Spleen (tissue), 7 donors: ENCODE measurements at regions not wholly inside any gene's neighbourhood (a gene's known extent, or its start where the extent isn't known, plus 50 kb on each side); places are given as distances from the start of the nearest gene placed in this dataset.

ENCODE experiments used
- CTCF ChIP-seq, 11 experiments: fragments of 200-600 bp in 7 of 11; fragments of 450-650 bp in 4 of 11; sonication (generic) in 4 of 11; IDR thresholded peaks in 8 of 11; conservative IDR thresholded peaks in 3 of 11; 1 replicate in 7 of 11; 2 replicates in 4 of 11; pipeline versions ENCODE4 v1.4.0 to v1.8.0; 2016 to 2021; ENCODE audit warnings: antibody characterized with exemption in 11 of 11, inconsistent platforms in 4 of 11, mild to moderate bottlenecking in 1 of 11
- POLR2A ChIP-seq, 3 donors: fragments of 450-650 bp; IDR thresholded peaks; one replicate each; pipeline ENCODE4 v1.5.1; 2017; ENCODE audit warnings: antibody characterized with exemption in 3 of 3, mild to moderate bottlenecking in 1 of 3
- donor health status: DM: no; HTN: no; CAD: no; lungs with moderate emphysema.
- donor health status: DM: no; HTN: no; CAD: no.
- donor health status: DM: no; HTN: no; CAD: no.

- TF ChIP-seq POLR2A (IDR thresholded peaks at IDR 0.05) (no peak), CTCF (IDR thresholded peaks at IDR 0.05 in 8 of 11, conservative IDR thresholded peaks at IDR 0.05 in 3 of 11) (no peak)
These were observed 735.6 kb downstream of the RFPL4B start for GRCh38 chr6:113082745-113083144.
